Esophagus squamous epithelium (tissue), 4 donors: ENCODE measurements at regions not wholly inside any gene's neighbourhood (a gene's known extent, or its start where the extent isn't known, plus 50 kb on each side); places are given as distances from the start of the nearest gene placed in this dataset.

ENCODE experiments used
- POLR2A ChIP-seq, 4 donors: fragments of 450-650 bp; IDR thresholded peaks; one replicate each; pipeline ENCODE4 v1.6.1; 2017; ENCODE audit warnings: antibody characterized with exemption in 4 of 4, mild to moderate bottlenecking in 4 of 4, moderate library complexity in 3 of 4
- TF ChIP-seq, protein P1 (sequence below), 6 experiments: fragments of 450-650 bp in 4 of 6; fragments of 200-600 bp in 2 of 6; sonication (generic) in 2 of 6; IDR thresholded peaks; one replicate each; pipeline ENCODE4 v1.5.1; 2016 to 2019; ENCODE audit warnings: antibody characterized with exemption in 6 of 6, mild to moderate bottlenecking in 4 of 6, moderate library complexity in 4 of 6

DNA sequence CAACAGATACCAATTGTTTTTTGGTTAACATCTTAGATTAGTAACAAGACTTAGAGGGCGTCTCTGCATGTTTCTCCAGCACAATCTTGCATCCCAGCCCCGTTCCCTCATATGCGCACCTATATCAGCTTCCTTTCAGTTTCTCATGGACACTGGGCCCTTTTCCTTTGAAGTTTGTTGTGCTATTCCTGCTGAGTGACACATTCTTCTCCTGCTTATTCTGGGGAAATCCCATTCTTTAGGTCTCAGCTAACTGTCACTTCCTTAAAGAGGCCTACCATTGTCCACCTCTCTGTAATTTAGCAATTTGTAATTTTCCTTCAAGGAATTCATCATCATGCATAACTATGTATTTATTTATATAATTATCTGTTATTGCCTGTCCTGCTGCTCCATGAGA, 110.3 kb upstream of the STEAP1B start:
- TF ChIP-seq, protein P1, sequence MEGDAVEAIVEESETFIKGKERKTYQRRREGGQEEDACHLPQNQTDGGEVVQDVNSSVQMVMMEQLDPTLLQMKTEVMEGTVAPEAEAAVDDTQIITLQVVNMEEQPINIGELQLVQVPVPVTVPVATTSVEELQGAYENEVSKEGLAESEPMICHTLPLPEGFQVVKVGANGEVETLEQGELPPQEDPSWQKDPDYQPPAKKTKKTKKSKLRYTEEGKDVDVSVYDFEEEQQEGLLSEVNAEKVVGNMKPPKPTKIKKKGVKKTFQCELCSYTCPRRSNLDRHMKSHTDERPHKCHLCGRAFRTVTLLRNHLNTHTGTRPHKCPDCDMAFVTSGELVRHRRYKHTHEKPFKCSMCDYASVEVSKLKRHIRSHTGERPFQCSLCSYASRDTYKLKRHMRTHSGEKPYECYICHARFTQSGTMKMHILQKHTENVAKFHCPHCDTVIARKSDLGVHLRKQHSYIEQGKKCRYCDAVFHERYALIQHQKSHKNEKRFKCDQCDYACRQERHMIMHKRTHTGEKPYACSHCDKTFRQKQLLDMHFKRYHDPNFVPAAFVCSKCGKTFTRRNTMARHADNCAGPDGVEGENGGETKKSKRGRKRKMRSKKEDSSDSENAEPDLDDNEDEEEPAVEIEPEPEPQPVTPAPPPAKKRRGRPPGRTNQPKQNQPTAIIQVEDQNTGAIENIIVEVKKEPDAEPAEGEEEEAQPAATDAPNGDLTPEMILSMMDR (IDR thresholded peaks at IDR 0.05) = no peak
- TF ChIP-seq POLR2A (IDR thresholded peaks at IDR 0.05) = no peak
